Frontal cortex (tissue), 3 donors: ENCODE measurements at regions not wholly inside any gene's neighbourhood (a gene's known extent, or its start where the extent isn't known, plus 50 kb on each side); places are given as distances from the start of the nearest gene placed in this dataset.
"Not testable (repeated sequence)": the region's sequence is repeated elsewhere in the genome, so short reads cannot be mapped to it uniquely, and the experiment has no call there.

Experiments
- DNase-seq, 2 donors: peaks; one replicate each; pipeline ENCODE4 v3.0.0; 2012; ENCODE audit warnings: low spot score in 2 of 2
- FAIRE-seq: peaks from 2 replicates; lab custom pipeline; 2012; peaks lifted over from hg19 to GRCh38; lab: Jason Lieb, UNC
- donor health status: control.
- donor health status: control.
- donor health status: control.

DNA sequence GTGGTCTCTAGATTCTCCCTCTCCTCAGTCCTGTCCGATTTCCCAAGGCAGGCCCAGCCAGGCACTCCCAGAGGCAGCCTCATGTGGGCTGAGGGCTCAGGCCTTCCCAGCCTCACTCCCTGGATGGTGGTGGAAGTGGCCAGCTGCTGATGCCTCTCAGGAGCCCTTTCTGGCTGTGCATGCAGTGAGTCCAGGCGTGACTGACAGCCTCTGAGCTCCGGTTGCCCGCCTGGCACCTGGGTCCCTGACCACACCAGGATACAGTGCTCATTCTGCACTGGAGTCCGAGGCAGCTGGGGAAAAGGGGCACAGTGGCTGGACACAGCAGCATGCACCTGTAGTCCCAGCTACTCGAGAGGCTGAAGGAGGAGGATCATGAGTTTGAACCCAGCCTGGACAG is 132.6 kb downstream of the CUL2 start:
- FAIRE-seq (no peak), DNase-seq (no peak)

DNA sequence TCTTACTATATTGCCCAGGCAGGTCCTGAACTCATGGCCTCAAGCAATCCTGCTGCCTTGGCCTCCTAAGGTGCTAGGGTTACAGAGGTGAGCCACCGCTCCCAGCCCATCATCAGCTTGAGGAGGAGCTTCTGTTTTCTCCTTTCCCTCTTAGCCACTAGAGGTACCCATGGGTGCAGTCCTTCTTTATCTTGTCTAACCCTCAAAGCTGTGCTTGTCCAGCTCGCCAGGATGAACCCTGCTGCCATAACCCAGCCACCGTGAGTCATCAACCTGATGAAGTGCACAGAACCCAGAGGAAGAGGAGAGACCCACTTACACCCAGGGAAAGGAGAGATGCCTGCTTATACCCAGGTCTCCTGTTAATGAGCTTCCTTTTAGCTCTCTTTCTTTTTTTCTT is 133.4 kb downstream of the CUL2 start:
- no peak for DNase-seq
- FAIRE-seq: no peak

DNA sequence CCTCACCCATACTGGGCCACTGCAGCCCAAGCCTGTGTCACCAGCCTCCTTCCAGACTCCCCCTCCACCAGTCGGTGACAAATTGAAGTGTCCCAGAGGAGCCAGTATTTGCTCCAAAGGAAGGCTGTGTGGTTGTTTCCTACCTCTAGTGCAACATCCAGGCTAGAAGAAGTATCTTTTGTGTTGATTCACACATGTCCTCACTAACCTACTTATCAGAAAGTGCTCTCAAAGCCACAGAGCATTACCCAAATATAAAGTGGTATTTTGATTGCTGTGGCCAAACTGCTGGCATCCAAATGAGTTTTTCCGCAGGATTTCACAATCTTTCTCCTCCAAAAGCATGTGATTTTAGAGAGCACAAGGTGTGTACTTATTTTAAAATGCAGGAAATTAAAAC is 134.8 kb downstream of the CUL2 start:
- FAIRE-seq (no peak), DNase-seq (no peak)

DNA sequence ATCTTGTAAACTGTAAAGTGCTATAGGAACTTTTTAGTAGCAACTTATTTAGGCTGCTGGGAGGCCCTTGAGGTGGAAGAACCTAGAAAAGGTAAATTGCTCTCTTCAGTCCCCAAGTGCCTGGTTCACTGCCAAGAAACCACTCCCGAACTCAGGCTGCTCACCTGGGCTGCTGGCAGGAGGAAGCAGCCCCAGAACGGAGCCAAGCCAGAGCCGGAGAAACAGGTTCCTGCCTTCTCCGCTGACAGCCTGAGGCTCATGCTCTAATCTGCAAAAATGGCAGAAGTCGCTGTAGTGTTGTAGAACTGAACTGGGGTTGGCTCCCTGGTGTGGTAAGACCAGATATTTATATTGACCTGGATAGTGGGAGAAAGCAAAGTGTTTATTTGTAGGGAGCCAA is 136.0 kb downstream of the CUL2 start:
- FAIRE-seq (no peak), DNase-seq (no peak)

DNA sequence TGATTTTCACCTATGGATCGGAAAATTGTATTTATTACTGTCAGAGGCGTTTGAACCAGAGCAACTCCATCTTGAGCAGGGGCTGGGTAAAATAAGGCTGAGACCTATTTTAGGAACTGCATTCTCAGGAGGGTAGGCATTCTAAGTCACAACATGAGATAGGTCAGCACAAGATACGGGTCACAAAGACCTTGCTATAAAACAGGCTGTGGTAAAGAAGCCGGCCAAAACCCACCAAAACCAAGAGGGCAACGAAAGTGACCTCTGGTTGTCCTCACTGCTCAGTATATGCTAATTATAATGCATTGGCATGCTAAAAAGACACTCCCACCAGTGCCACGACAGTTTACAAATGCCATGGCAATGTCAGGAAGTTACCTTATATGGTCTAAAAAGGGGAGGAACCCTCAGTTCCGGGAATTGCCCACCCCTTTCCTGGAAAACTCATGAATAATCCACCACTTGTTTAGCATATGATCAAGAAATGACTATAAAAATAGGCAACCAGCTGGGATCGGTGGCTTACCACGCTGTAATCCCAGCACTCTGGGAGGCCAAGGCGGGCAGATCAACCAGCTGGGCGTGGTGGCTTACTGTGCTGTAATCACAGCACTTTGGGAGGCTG is 136.3 kb upstream of the PARD3 start:
- not testable (repeated sequence) for FAIRE-seq, DNase-seq

DNA sequence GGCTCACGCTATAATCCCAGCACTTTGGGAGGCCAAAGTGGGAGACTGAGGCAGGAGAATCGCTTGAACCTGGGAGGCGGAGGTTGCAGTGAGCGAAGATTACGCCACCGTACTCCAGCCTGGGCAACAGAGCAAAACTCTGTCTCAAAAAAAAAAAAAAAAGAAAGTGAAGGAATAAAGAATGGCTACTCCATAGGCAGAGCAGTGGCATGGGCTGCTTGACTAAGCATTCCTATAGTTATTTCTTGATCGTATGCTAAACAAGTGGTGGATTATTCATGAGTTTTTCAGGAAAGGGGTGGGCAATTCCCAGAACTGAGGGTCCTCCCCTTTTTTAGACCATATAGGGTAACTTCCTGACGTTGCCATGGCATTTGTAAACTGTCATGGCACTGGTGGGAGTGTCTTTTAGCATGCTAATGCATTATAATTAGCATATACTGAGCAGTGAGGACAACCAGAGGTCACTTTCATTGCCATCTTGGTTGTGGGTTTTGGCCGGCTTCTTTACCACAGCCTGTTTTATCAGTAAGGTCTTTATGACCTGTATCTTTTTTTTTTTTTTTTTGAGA is 130.9 kb upstream of the PARD3 start:
- FAIRE-seq: not testable (repeated sequence)

DNA sequence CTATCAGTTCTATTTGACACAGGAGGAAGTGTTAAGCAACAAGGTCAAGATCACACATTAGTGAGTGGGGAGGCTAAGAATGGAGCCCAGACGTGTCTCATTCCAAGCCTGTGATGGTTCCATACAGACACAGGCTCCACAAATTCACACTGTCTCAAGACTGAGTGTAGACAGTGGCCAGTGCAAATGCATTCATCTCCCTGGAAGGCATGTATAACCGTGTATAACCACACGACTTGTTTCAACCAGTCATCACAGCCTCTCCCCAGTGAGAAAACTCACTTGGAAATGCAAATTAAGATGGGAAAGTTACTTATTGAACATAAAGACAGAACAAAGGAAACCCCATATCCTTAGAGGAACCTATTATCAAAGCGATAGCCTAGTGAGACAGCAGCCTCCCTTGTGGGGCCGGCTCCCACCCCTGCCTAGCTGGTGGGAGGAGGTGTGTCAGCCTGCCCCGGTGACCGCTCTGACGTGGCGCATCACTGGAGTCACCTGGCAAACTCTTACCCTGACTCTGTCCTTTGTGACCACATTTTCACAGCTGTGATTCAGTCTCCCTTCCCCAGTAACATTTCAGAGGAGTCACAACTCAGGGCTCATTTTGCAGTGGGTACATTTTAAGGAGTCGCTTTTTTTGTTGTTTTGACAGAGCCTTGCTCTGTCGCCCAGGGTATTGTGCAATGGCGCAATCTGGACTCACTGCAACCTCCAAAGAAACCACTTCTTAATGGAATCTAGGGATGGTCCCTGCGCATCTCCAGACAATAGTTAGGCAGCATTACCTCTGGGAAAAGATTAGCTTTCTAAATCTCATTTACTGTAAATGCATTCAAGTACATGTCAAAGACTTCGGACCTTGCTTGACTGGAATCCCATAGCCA is 126.6 kb upstream of the PARD3 start:
- no peak for DNase-seq
- no peak for FAIRE-seq

More for the DNA sequence above, 130.9 kb upstream of the PARD3 start:
- not testable (repeated sequence) for DNase-seq

DNA sequence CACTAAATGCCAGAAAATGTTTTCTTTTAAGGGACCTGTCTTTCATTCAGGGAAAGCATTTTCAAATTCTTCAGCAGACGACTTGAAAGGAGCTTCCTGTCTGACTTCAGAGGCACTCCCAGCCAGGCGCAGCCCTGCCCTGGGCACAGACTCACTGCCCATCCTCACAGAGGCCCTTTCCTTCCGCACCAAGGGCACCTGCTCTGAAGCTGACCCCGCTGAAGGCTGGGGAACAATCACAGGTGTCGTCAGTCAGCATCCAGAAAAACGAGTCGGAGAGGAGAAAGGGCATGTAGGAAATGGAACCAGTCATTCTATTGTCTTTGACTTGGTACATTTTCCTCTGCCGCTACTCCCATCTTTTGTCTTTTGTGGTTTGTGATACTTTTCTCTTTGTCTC is 125.3 kb upstream of the PARD3 start:
- DNase-seq (no peak), FAIRE-seq (no peak)

DNA sequence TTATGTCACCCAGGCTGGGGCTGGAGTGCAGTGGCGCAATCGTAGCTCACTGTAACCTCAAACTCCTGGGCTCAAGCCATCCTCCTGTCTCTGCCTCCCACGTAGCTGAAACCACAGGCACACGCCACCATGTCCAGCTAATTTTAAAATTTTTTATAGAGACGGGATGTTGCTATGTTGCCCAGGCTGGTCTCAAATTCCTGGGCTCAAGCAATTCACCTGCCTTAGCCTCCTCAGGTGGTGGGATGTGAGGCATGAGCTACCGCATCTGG is 123.2 kb upstream of the PARD3 start:
- no peak for DNase-seq
- FAIRE-seq: no peak

DNA sequence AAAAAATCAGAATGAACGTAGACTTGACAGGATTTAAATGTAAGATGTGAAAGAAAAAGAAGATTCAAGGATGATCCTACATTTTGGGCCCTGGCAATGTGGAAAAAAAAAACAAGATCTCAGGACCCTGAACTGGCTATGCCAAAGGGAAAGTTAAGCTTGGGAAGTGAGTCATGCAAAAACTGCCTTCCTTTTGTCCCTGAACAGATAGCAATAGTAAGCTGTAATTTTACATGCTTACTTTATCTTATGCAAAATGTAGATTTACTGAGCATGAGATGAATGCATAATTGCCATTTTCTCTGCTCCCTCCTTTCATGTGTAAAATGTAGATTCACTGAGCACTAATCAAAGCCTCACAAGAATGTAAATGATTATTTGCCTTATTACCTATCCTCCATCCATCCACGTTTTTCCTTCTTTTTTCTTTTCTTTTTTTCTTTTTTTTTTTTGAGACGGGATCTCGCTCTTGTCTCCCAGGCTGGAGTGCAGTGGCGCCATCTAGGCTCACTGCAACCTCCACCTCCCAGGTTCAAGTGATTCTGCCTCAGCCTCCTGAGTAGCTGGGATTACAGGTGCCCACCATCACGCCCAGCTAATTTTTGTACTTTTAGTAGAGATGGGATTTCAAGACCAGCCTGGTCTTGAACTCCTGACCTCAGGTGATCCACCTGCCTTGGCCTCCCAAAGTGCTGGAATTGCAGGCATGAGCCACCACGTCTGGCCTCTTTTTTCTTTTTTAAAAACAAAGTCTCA is 122.7 kb upstream of the PARD3 start:
- not testable (repeated sequence) for DNase-seq, FAIRE-seq

DNA sequence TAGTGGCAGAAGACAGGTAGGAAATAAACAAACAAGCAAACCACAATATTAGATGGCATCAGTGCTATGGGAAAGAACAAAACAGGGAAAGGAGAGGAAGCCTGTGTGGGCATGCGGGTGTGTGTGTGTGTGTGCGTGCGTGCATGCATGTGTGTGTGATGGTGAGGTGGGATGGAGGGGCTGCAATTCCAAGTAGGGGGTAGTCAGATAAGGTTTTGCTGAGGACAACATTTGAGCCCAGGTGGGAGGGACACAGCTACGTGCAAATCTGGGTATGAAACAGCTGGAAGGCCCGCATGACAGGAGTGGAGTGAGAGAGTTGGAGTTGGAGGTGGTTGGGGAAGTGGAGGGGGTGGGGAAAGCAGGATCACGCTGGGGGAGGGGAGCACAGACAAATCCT is 121.0 kb upstream of the PARD3 start:
- no peak for FAIRE-seq
- DNase-seq: no peak

DNA sequence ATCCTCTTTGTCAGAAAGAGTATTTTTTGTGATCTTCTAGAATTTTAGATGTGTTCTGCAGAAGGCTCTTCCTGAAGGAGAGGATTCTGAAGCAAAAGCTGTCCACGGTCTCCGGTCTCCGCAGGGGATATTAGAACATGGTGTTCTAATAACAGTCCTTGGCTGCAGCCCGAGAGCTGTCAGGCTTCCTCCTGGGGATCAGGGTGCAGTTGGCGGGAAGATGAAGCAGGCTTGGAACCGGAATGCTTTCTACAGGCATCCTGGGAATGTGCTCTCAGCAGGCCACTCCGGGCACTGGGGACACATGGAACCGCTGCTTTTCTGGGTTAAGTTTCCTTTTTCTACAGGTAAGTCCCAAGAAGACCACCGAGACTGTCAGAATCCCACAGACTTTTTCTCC is 118.6 kb upstream of the PARD3 start:
- DNase-seq (peak in 1 of 2 donors; percentile 22), FAIRE-seq (no peak)

DNA sequence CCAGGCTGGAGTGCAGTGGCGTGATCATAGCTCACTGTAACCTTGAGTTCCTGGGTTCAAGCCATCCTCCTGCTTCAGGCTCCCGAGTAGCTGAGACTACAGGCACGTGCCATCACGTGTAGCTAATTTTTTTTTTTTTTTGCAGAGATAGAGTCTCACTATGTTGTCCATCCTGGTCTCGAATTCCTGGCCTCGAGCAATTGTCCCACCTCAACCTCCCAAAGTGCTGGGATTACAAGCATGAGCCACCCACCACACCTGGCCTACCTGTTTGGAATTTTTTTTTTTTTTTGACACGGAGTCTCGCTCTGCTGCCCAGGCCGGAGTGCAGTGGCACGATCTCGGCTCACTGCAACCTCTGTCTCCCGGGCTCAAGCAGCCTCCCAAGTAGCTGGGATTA is 117.1 kb upstream of the PARD3 start:
- no peak for FAIRE-seq
- DNase-seq: no peak

DNA sequence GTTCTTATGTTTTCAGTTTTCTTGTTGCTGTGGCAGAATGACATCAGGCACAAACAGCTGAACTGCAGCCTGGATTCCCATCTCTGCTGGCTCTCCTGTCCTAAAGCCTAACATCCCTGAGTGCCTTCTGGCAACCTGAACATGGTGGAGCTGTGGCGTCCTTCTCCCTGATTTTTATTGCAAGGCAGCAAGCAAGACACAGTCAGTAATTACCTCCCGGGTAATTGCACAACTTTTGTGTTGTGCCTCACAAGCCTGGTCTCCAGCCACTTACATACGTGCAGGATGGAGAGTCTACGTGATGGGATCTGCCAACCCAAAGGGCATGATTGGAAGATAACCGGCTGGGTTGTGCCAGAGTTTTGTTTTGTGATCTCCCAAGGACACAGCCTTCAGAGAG is 116.1 kb upstream of the PARD3 start:
- FAIRE-seq: no peak
- no peak for DNase-seq

DNA sequence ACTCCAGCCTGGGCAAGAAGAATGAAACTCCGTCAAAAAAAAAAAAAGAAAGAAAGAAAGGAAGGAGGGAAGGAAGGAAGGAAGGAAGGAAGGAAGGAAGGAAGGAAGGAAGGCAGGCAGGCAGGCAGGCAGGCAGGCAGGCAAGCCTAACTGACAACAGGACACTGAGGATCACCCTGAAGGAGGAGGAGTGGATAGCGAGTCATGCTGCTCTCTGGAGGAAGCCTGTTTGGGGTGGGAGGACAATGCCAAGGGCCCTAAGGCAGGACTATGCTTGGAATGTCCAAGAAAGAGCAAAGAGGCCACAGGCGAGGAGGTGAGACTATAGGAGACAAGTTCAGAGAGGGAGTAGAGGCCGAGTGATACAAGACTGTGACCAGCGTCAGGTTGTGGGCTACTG is 107.0 kb upstream of the PARD3 start:
- DNase-seq: no peak
- no peak for FAIRE-seq

DNA sequence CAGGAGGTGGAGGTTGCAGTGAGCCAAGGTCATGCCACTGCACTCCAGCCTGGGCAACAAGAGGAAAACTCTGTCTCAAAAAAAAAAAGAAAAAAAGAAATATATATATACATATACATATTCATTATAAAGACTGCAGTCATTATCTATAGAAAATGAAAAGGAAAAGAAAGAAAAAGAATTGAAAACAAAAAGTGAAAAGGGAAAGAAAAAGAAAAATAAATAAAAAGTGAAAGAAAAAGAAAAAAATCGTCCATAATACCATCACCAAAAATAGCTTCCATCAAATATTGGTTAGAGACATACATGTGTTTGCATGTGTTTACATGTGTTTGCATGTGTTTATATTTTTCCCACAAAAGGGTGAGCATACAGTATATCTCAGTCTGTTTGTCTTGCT is 105.5 kb upstream of the PARD3 start:
- no peak for FAIRE-seq
- no peak for DNase-seq

DNA sequence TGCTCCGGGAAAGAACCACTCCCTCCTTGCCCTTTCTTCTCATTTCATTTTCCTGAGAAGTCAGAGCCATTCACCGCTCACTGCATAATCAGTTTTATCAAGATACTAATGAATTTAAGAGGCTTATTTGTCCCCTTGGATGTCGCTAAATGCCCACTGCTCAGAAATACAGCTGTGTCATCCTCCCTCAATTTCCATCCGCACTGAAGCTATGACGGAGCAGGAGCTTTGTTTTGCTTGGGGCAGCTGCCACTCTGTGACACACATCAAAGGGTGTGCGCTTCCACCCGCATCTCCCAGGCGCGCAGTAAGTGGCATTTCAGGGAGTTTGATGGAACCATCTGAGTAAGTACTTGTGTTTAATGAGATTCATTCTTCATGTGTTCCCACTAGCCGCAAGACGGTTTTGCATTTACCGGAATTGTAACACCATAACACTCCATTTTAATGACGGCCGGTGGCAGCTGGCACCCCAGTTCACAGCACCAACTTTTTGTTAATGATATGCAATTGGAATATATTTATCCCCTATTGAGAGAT is 103.8 kb upstream of the PARD3 start:
- no peak for DNase-seq
- FAIRE-seq: no peak

DNA sequence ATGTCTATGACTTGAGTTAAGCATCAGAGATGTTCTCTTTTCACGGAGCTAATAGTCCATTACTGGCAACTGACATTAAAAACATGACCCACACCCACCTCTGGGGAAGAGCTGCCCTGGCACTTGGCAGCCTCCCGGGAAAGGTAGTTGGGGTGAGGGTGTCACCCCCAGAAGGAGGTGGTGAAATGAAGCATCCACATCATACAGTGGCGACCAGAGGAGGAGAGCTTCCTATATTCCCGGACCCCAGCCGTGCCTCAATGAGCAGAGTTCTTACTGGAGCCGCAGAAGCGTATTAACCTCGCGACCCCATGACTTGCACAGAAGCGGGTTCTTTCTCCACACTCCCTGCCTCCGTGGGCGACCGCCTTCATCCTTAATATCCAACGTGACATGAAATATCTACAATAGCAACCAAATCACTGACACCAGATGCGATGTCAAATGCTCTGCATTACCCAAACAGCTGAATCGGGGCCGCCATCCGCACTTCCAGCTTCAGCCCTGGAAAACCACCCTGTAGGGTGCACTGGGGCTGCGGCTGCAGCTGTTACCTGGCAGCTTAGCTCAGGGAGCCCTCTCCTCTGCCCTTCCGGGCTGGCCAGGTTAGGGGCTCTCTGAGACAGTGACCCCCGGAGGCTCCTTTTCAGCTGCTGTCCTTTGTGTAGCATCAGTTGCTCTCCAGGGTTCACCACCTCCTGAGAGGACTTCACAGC is 103.1 kb upstream of the PARD3 start:
- DNase-seq (no peak), FAIRE-seq (no peak)

DNA sequence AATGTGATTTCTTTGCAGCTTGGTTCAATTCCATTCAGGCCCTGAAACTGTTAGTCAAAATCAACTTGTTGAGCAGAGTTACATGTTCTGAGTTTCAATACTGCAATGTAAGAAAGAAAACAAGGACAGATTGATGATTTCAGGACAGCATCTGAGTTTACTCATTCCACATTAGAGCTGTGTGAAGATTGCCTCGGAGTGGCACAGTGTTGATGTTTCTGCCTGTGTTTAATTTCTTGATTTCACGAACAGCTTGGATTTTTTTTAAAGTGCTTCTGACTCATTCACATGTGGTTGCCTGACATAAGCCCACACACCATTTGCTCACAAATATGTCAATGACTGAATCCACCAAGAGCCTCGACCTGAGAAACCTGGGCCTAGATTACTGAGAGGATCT is 101.2 kb upstream of the PARD3 start:
- DNase-seq (peak in 1 of 2 donors; percentile 22), FAIRE-seq (no peak)

DNA sequence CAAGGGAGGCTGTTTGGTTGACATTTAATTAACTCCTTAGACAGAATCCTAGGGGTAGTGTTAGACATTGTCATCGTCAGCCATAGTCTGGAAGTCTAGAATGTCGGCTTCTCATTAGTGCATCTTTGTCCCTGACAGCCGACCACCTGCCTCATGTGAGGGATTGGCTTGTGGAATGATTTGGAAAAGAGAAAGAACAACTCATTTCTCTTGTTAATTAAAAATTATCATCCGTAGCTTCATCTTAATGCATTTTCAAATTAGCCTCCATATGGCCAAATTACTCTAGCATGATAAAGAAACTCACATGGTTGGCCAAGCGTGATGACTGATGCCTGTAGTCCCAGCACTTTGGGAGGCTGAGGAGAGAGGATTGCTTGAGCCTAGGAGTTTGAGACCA is 97.7 kb upstream of the PARD3 start:
- no peak for FAIRE-seq
- DNase-seq: no peak
